ENCODE measurements at regions not wholly inside any gene's neighbourhood (a gene's known extent, or its start where the extent isn't known, plus 50 kb on each side); places are given as distances from the start of the nearest gene placed in this dataset.

DNA sequence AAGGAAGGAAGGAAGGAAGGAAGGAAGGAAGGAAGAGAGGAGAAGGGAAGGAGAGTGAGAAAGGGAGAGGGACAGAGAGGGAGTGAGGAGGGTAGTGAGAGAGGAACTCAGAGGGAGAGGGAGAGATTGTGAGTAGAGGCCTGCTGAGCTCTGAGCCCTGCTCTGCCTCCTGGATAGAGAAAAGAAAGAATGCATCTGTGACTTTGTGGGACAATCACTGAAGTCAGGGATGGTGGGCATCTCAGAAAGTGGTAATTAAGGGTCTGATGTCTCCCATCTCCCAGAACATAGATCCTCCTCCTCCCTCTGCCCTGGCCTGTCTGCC, 142.9 kb upstream of the BANK1 start:
- H3K4me3 ChIP-seq (replicated peaks in 1 of 3; ENCODE audit: insufficient read depth in 1 of 3, low read depth in 2 of 3, low read length in 3 of 3): no peak overlapping the region
- in situ Hi-C loops (cut with HindIII; ENCODE audit: extremely low pct_ligation_motif_present, low pct_unique_long_range_greater_than_20kb) (no loop called here), intact Hi-C loops (cut with micrococcal nuclease; ENCODE audit: unreplicated experiment) (no loop called here)
- POLR2A ChIA-PET: no interaction called here
- no peak for ATAC-seq
- CTCF ChIA-PET (ENCODE audit: low intra/inter-chr PET ratio, low total read pairs): no interaction called here
- H3K9me3 ChIP-seq (ENCODE audit: low read length): no peaks in the 10 kb centered on the region
- FAIRE-seq: no peak
- H3K36me3 ChIP-seq (replicated peaks in 1 of 2; ENCODE audit: control insufficient read depth in 1 of 2, insufficient read depth in 2 of 2, low read length in 2 of 2): no peaks in the 10 kb centered on the region
- H3K9ac ChIP-seq (ENCODE audit: insufficient read depth, low read depth, low read length): no peak overlapping the region
- no peak overlapping the region for H3K4me2 ChIP-seq (ENCODE audit: low read depth, low read length)
- H3K79me2 ChIP-seq (ENCODE audit: insufficient read depth, low read length): no peaks in the 10 kb centered on the region
- DNase-seq (ENCODE audit: low spot score): no peak
- H4K20me1 ChIP-seq (ENCODE audit: insufficient read depth, low read length): no peaks in the 10 kb centered on the region
- H2AFZ ChIP-seq (ENCODE audit: low read length): no peak overlapping the region
- H3K27ac ChIP-seq (ENCODE audit: extremely low read length, insufficient read depth, low read length): no peak overlapping the region
- no TSS peak for BruUV-seq (replicated peaks)
- no peaks in the 10 kb centered on the region for H3K27me3 ChIP-seq (ENCODE audit: control insufficient read depth in 1 of 2, insufficient read depth in 2 of 2, low read length in 2 of 2)
- H3K4me1 ChIP-seq (ENCODE audit: insufficient read depth, low read length): no peaks in the 10 kb centered on the region
- TF ChIP-seq ZNF660 (CRISPR knock-in tag; IDR thresholded peaks at IDR 0.05; ENCODE audit: borderline replicate concordance, low read depth) (no peak), SMAD9 (CRISPR knock-in tag; IDR thresholded peaks at IDR 0.05) (no peak), ZNF546 (CRISPR knock-in tag; conservative IDR thresholded peaks at IDR 0.05) (no peak), HMG20B (CRISPR knock-in tag; conservative IDR thresholded peaks at IDR 0.05) (no peak), ZEB1 (IDR thresholded peaks at IDR 0.05; ENCODE audit: insufficient replicate concordance, low read depth) (no peak), ZNF513 (CRISPR knock-in tag; conservative IDR thresholded peaks at IDR 0.05) (no peak), SIN3A (IDR thresholded peaks at IDR 0.05; ENCODE audit: borderline replicate concordance, low read depth, low read length) (no peak), RBFOX2 (IDR thresholded peaks at IDR 0.05; ENCODE audit: low read depth, low read length) (no peak), ZNF142 (CRISPR knock-in tag; IDR thresholded peaks at IDR 0.05) (no peak)
- TF ChIP-seq, protein P1, sequence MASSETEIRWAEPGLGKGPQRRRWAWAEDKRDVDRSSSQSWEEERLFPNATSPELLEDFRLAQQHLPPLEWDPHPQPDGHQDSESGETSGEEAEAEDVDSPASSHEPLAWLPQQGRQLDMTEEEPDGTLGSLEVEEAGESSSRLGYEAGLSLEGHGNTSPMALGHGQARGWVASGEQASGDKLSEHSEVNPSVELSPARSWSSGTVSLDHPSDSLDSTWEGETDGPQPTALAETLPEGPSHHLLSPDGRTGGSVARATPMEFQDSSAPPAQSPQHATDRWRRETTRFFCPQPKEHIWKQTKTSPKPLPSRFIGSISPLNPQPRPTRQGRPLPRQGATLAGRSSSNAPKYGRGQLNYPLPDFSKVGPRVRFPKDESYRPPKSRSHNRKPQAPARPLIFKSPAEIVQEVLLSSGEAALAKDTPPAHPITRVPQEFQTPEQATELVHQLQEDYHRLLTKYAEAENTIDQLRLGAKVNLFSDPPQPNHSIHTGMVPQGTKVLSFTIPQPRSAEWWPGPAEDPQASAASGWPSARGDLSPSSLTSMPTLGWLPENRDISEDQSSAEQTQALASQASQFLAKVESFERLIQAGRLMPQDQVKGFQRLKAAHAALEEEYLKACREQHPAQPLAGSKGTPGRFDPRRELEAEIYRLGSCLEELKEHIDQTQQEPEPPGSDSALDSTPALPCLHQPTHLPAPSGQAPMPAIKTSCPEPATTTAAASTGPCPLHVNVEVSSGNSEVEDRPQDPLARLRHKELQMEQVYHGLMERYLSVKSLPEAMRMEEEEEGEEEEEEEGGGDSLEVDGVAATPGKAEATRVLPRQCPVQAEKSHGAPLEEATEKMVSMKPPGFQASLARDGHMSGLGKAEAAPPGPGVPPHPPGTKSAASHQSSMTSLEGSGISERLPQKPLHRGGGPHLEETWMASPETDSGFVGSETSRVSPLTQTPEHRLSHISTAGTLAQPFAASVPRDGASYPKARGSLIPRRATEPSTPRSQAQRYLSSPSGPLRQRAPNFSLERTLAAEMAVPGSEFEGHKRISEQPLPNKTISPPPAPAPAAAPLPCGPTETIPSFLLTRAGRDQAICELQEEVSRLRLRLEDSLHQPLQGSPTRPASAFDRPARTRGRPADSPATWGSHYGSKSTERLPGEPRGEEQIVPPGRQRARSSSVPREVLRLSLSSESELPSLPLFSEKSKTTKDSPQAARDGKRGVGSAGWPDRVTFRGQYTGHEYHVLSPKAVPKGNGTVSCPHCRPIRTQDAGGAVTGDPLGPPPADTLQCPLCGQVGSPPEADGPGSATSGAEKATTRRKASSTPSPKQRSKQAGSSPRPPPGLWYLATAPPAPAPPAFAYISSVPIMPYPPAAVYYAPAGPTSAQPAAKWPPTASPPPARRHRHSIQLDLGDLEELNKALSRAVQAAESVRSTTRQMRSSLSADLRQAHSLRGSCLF (CRISPR knock-in tag; IDR thresholded peaks at IDR 0.05; ENCODE audit: borderline replicate concordance): no peak
